ENCODE measurements at regions not wholly inside any gene's neighbourhood (a gene's known extent, or its start where the extent isn't known, plus 50 kb on each side); places are given as distances from the start of the nearest gene placed in this dataset.
A peak's percentile ranks its signal among the peaks of the same experiment; 100 is the strongest.

GRCh38 chr3:110731148-110731547 lies 340.5 kb upstream of the NECTIN3 start:
- DNase-seq: no peak

GRCh38 chr3:110732420-110732819 lies 339.2 kb upstream of the NECTIN3 start:
- no peak for DNase-seq

- DNase-seq: no peak
Measured at GRCh38 chr3:110733045-110733444, 338.6 kb upstream of the NECTIN3 start.

- no peak for DNase-seq
Measured at GRCh38 chr3:110734524-110734923, 337.1 kb upstream of the NECTIN3 start.

- DNase-seq: no peak
Measured at GRCh38 chr3:110736332-110736731, 335.3 kb upstream of the NECTIN3 start.

- no peak for DNase-seq
Measured at GRCh38 chr3:110738531-110738930, 333.1 kb upstream of the NECTIN3 start.

- no peak for DNase-seq
Measured at GRCh38 chr3:110741891-110742290, 329.7 kb upstream of the NECTIN3 start.

- DNase-seq: no peak
Measured at GRCh38 chr3:110743202-110743601, 328.4 kb upstream of the NECTIN3 start.

GRCh38 chr3:110743984-110744383 lies 327.6 kb upstream of the NECTIN3 start:
- no peak for DNase-seq

GRCh38 chr3:110744723-110745122 lies 326.9 kb upstream of the NECTIN3 start:
- DNase-seq: no peak

- DNase-seq: no peak
Measured at GRCh38 chr3:110749006-110749405, 322.6 kb upstream of the NECTIN3 start.

- no peak for DNase-seq
Measured at GRCh38 chr3:110750201-110750600, 321.4 kb upstream of the NECTIN3 start.

GRCh38 chr3:110752307-110752706 lies 319.3 kb upstream of the NECTIN3 start:
- no peak for DNase-seq

GRCh38 chr3:110753516-110753915 lies 318.1 kb upstream of the NECTIN3 start:
- no peak for DNase-seq

GRCh38 chr3:110754212-110754916 lies 317.3 kb upstream of the NECTIN3 start:
- DNase-seq: no peak

- DNase-seq: no peak
Measured at GRCh38 chr3:110755345-110755744, 316.3 kb upstream of the NECTIN3 start.

GRCh38 chr3:110756705-110757104 lies 314.9 kb upstream of the NECTIN3 start:
- DNase-seq: no peak

GRCh38 chr3:110758208-110758607 lies 313.4 kb upstream of the NECTIN3 start:
- DNase-seq: no peak

GRCh38 chr3:110767156-110767555 lies 304.5 kb upstream of the NECTIN3 start:
- no peak for DNase-seq

GRCh38 chr3:110767838-110768237 lies 303.8 kb upstream of the NECTIN3 start:
- no peak for DNase-seq

GRCh38 chr3:110773413-110773954 lies 298.1 kb upstream of the NECTIN3 start:
- DNase-seq: no peak

GRCh38 chr3:110774496-110775265 lies 296.9 kb upstream of the NECTIN3 start:
- DNase-seq: no peak

- no peak for DNase-seq
Measured at GRCh38 chr3:110779581-110779980, 292.0 kb upstream of the NECTIN3 start.

GRCh38 chr3:110783541-110783940 lies 288.1 kb upstream of the NECTIN3 start:
- DNase-seq: peak; percentile 45

Measured in eye (tissue), 1 donor.